Spinal cord (tissue), 9 donors: ENCODE measurements at regions not wholly inside any gene's neighbourhood (a gene's known extent, or its start where the extent isn't known, plus 50 kb on each side); places are given as distances from the start of the nearest gene placed in this dataset.

Experiments used
- DNase-seq, 6 donors: peaks; one replicate each; pipeline versions ENCODE4 v3.0.0 to v3.0.0-alpha.2; 2013 to 2015; ENCODE audit warnings: low spot score in 6 of 6, low read depth in 4 of 6
- H3K27ac ChIP-seq: one replicate; pipeline ENCODE4 v1.5.1; 2013; ENCODE audit warnings: low read depth, low read length, control low read depth
- H3K27me3 ChIP-seq: one replicate; pipeline ENCODE4 v1.6.1; 2013; ENCODE audit warnings: low read length; ENCODE audit not compliant: control insufficient read depth, insufficient read depth
- H3K36me3 ChIP-seq: one replicate; pipeline ENCODE4 v1.6.1; 2013; ENCODE audit warnings: low read length; ENCODE audit not compliant: control insufficient read depth, insufficient read depth
- H3K4me1 ChIP-seq: one replicate; pipeline ENCODE4 v1.6.1; 2013; ENCODE audit warnings: low read length; ENCODE audit not compliant: control insufficient read depth, insufficient read depth
- H3K4me3 ChIP-seq: one replicate; pipeline ENCODE4 v1.5.1; 2013; ENCODE audit warnings: low read depth, low read length, control low read depth
- H3K9me3 ChIP-seq: one replicate; pipeline ENCODE4 v1.6.1; 2013; ENCODE audit warnings: low read length; ENCODE audit not compliant: control insufficient read depth, insufficient read depth
- WGBS: methylation state at CpG from one replicate; pipeline ENCODE4 v1.1.5; 2013; ENCODE audit warnings: missing lambda C conversion rate; ENCODE audit not compliant: insufficient coverage; 5-methylcytosine and 5-hydroxymethylcytosine counted together
- donor health status: healthy.

GRCh38 chr15:98150536-98150935 is 190.0 kb downstream of the ARRDC4 start:
- no CpG with 5 or more reads among the region's 3 CpGs for WGBS

GRCh38 chr15:98151096-98151495 is 190.6 kb downstream of the ARRDC4 start:
- no peaks in the 10 kb centered on the region for H3K4me1 ChIP-seq
- H3K9me3 ChIP-seq, result no peaks in the 10 kb centered on the region
- H3K27ac ChIP-seq, result no peak overlapping the region
- no peak overlapping the region for H3K4me3 ChIP-seq
- DNase-seq, result no peak
- H3K27me3 ChIP-seq, result no peaks in the 10 kb centered on the region
- WGBS, result no CpG with 5 or more reads among the region's 2 CpGs
- no peaks in the 10 kb centered on the region for H3K36me3 ChIP-seq

More at GRCh38 chr15:98150536-98150935, 190.0 kb downstream of the ARRDC4 start:
- no peaks in the 10 kb centered on the region for H3K4me1 ChIP-seq
- no peaks in the 10 kb centered on the region for H3K36me3 ChIP-seq
- H3K27me3 ChIP-seq, result no peaks in the 10 kb centered on the region
- no peaks in the 10 kb centered on the region for H3K9me3 ChIP-seq
- H3K4me3 ChIP-seq, result no peak overlapping the region
- H3K27ac ChIP-seq, result no peak overlapping the region
- no peak for DNase-seq

- no peaks in the 10 kb centered on the region for H3K27me3 ChIP-seq
- DNase-seq, result no peak
- H3K9me3 ChIP-seq, result no peaks in the 10 kb centered on the region
- H3K36me3 ChIP-seq, result no peaks in the 10 kb centered on the region
- H3K4me1 ChIP-seq, result no peaks in the 10 kb centered on the region
- no peak overlapping the region for H3K4me3 ChIP-seq
- no peak overlapping the region for H3K27ac ChIP-seq
Measured at GRCh38 chr15:98152156-98152555, 191.7 kb downstream of the ARRDC4 start.

- Histone ChIP-seq H3K27me3 (no peaks in the 10 kb centered on the region), H3K27ac (no peak overlapping the region), H3K4me1 (no peaks in the 10 kb centered on the region), H3K4me3 (no peak overlapping the region), H3K36me3 (no peaks in the 10 kb centered on the region), H3K9me3 (no peaks in the 10 kb centered on the region)
- DNase-seq, result no peak
- WGBS, result 72% methylated on average over 4 of the region's 4 CpGs
Measured at GRCh38 chr15:98154863-98155262, 194.4 kb downstream of the ARRDC4 start.

DNA sequence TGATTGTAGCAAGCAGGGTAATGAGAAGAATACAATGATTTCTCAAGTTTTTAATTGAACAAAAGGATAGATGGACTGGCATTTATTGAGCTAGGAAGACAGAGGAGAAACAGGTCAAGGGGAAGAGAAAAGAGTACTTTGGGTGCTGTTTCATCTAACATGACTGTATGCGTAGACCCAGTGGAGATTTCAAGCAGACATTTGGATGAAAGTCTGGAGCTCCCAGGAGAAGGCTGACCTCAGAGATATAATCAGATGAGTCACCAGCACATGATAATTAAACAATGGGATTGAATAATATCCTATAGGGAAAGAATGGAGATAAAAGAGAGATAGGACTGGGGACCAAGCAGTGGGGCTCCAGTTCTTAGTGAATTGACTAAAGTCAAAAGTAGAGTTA is 194.9 kb downstream of the ARRDC4 start:
- WGBS, result 100% methylated on average over 1 of the region's 1 CpG
- Histone ChIP-seq H3K27me3 (no peaks in the 10 kb centered on the region), H3K4me1 (no peaks in the 10 kb centered on the region), H3K27ac (no peak overlapping the region), H3K36me3 (no peaks in the 10 kb centered on the region), H3K9me3 (no peaks in the 10 kb centered on the region), H3K4me3 (no peak overlapping the region)
- no peak for DNase-seq

DNA sequence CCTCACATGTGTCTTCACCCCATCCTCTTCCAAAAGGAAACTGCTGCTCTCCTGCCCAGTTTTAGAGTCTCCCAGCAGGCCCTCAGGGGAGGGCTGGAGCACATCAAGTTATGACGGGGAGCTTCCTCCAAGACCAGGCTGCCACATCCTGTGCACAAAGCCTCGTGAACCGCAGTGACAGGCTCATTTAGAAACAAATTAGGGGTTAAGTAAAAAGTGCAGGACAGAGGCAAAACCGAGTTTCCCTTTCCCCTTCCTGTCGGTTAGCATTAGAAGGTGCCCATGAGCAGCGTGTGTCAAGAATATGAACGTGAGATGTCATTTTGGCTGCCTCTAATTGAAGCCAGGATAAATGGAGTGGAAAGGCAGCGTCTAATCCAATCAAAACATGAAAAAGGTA is 199.7 kb downstream of the ARRDC4 start:
- DNase-seq, result no peak
- WGBS, result 42% methylated on average over 3 of the region's 8 CpGs
- no peaks in the 10 kb centered on the region for H3K36me3 ChIP-seq
- H3K27me3 ChIP-seq, result no peaks in the 10 kb centered on the region
- no peaks in the 10 kb centered on the region for H3K4me1 ChIP-seq
- no peak overlapping the region for H3K4me3 ChIP-seq
- H3K27ac ChIP-seq, result no peak overlapping the region
- no peaks in the 10 kb centered on the region for H3K9me3 ChIP-seq

GRCh38 chr15:98163319-98164045 is 203.0 kb downstream of the ARRDC4 start:
- Histone ChIP-seq H3K27me3 (no peaks in the 10 kb centered on the region), H3K9me3 (no peaks in the 10 kb centered on the region), H3K36me3 (no peaks in the 10 kb centered on the region), H3K4me3 (no peak overlapping the region), H3K27ac (no peak overlapping the region), H3K4me1 (no peaks in the 10 kb centered on the region)
- DNase-seq, result no peak
- 85% methylated on average over 23 of the region's 23 CpGs for WGBS

- Histone ChIP-seq H3K4me1 (no peaks in the 10 kb centered on the region), H3K27ac (no peak overlapping the region), H3K27me3 (no peaks in the 10 kb centered on the region), H3K4me3 (no peak overlapping the region), H3K9me3 (no peaks in the 10 kb centered on the region), H3K36me3 (no peaks in the 10 kb centered on the region)
- WGBS, result no CpG with 5 or more reads among the region's 1 CpG
- DNase-seq, result no peak
Measured at GRCh38 chr15:98164571-98164970, 204.1 kb downstream of the ARRDC4 start.

DNA sequence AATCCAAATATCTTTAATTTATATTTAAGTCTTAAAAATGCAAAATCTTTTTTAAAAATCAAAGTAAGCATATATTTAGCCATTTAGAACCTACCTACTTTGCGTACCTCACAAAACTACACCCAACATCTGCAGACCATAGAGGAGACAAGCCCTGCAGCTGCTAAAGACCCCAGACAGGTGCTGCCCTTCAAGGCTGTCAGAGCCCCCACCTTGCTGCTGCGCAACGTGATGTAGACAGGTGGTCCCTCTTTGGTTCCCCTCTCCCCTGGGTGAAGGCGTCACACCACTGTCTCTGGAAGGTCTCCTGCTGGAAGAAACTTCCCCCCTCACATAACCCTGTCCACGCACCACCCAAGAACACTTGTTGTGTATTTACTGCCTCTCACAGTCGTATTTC is 204.5 kb downstream of the ARRDC4 start:
- 90% methylated on average over 2 of the region's 6 CpGs for WGBS
- H3K36me3 ChIP-seq, result no peaks in the 10 kb centered on the region
- H3K4me1 ChIP-seq, result no peaks in the 10 kb centered on the region
- H3K9me3 ChIP-seq, result no peaks in the 10 kb centered on the region
- no peak overlapping the region for H3K4me3 ChIP-seq
- H3K27ac ChIP-seq, result no peak overlapping the region
- no peak for DNase-seq
- no peaks in the 10 kb centered on the region for H3K27me3 ChIP-seq

GRCh38 chr15:98167722-98168268 is 207.3 kb downstream of the ARRDC4 start:
- Histone ChIP-seq H3K27ac (no peak overlapping the region), H3K9me3 (no peaks in the 10 kb centered on the region), H3K36me3 (no peaks in the 10 kb centered on the region), H3K27me3 (no peaks in the 10 kb centered on the region), H3K4me1 (no peaks in the 10 kb centered on the region), H3K4me3 (no peak overlapping the region)
- no peak for DNase-seq
- WGBS, result 33% methylated on average over 1 of the region's 4 CpGs
